CD14-positive monocyte (primary cell): ENCODE measurements at regions not wholly inside any gene's neighbourhood (a gene's known extent, or its start where the extent isn't known, plus 50 kb on each side); places are given as distances from the start of the nearest gene placed in this dataset.

Source experiments
- DNase-seq, 3 donors: peaks; one replicate each; pipeline ENCODE4 v3.0.0-alpha.2; 2011 to 2022
- H2AFZ ChIP-seq: 2 replicates; pipeline ENCODE4 v1.6.0; 2012; ENCODE audit warnings: mild to moderate bottlenecking, low read depth, low read length, inconsistent platforms; ENCODE audit not compliant: insufficient read depth, poor library complexity, severe bottlenecking
- H3K27ac ChIP-seq, 2 donors: 1 replicate in 1 of 2; 2 replicates in 1 of 2; pipeline ENCODE4 v1.5.1; 2012 to 2013; ENCODE audit warnings: low read length in 2 of 2, control low read depth in 1 of 2, inconsistent platforms in 1 of 2, low read depth in 1 of 2, mild to moderate bottlenecking in 1 of 2
- H3K27me3 ChIP-seq, 2 donors: one replicate each; pipeline versions ENCODE4 v1.6.0 to v1.6.1; 2011 to 2013; ENCODE audit warnings: low read length in 2 of 2; ENCODE audit not compliant: control insufficient read depth in 2 of 2, insufficient read depth in 2 of 2
- H3K36me3 ChIP-seq, 2 donors: replicated peaks in 1 of 2; 1 replicate in 1 of 2; 2 replicates in 1 of 2; pipeline versions ENCODE4 v1.5.1 to v1.6.1; 2012 to 2013; ENCODE audit warnings: low read length in 2 of 2, control low read depth in 1 of 2, inconsistent platforms in 1 of 2, mild to moderate bottlenecking in 1 of 2; ENCODE audit not compliant: insufficient read depth in 2 of 2, control insufficient read depth in 1 of 2
- H3K4me1 ChIP-seq, 2 donors: 1 replicate in 1 of 2; 2 replicates in 1 of 2; pipeline versions ENCODE4 v1.5.1 to v1.6.1; 2012 to 2013; ENCODE audit warnings: low read length in 2 of 2, control low read depth in 1 of 2, inconsistent platforms in 1 of 2, mild to moderate bottlenecking in 1 of 2, moderate library complexity in 1 of 2; ENCODE audit not compliant: insufficient read depth in 2 of 2, control insufficient read depth in 1 of 2
- H3K4me2 ChIP-seq: replicated peaks from 2 replicates; pipeline ENCODE3; 2012; ENCODE audit warnings: low read length, moderate library complexity, mild to moderate bottlenecking; ENCODE audit not compliant: poor library complexity, severe bottlenecking; ENCODE audit errors: extremely low read depth
- H3K4me3 ChIP-seq, 3 experiments: fragments of 200-600 bp in 1 of 3; sonication (generic) in 1 of 3; replicated peaks in 1 of 3; 1 replicate in 2 of 3; 2 replicates in 1 of 3; pipeline ENCODE4 v1.5.1; 2011 to 2013; ENCODE audit warnings: low read length in 3 of 3, mild to moderate bottlenecking in 3 of 3, control low read depth in 2 of 3, low read depth in 2 of 3, inconsistent platforms in 1 of 3, moderate library complexity in 1 of 3
- H3K79me2 ChIP-seq: 2 replicates; pipeline ENCODE4 v1.6.0; 2012; ENCODE audit warnings: mild to moderate bottlenecking, control low read depth, inconsistent platforms, low read length, moderate library complexity; ENCODE audit not compliant: insufficient read depth
- H3K9ac ChIP-seq: 2 replicates; pipeline ENCODE4 v1.6.0; 2017; ENCODE audit warnings: low read length, mild to moderate bottlenecking; ENCODE audit not compliant: insufficient read depth, poor library complexity, severe bottlenecking
- H3K9me3 ChIP-seq, 2 donors: replicated peaks in 1 of 2; 1 replicate in 1 of 2; 2 replicates in 1 of 2; pipeline versions ENCODE4 v1.5.1 to v1.6.1; 2012 to 2013; ENCODE audit warnings: low read length in 2 of 2, control low read depth in 1 of 2; ENCODE audit not compliant: control insufficient read depth in 1 of 2, insufficient read depth in 1 of 2
- H4K20me1 ChIP-seq: 2 replicates; pipeline ENCODE4 v1.6.0; 2012; ENCODE audit warnings: mild to moderate bottlenecking, low read length, control low read depth, moderate library complexity; ENCODE audit not compliant: insufficient read depth
- H3K27ac Mint-ChIP-seq, 7 donors: one replicate each; pipeline ENCODE4 v1.8.0; 2020; ENCODE audit warnings: mild to moderate bottlenecking in 7 of 7, mixed read lengths in 7 of 7, moderate library complexity in 6 of 7, inconsistent platforms in 2 of 7
- H3K27me3 Mint-ChIP-seq, 3 donors: one replicate each; pipeline ENCODE4 v1.8.0; 2021 to 2022; ENCODE audit warnings: low read depth in 3 of 3, mild to moderate bottlenecking in 3 of 3, mixed read lengths in 3 of 3, moderate library complexity in 3 of 3, inconsistent platforms in 1 of 3
- H3K36me3 Mint-ChIP-seq, 2 donors: one replicate each; pipeline ENCODE4 v1.8.0; 2020; ENCODE audit warnings: mixed read lengths in 2 of 2, inconsistent platforms in 1 of 2, mild to moderate bottlenecking in 1 of 2
- H3K4me1 Mint-ChIP-seq: one replicate; pipeline ENCODE4 v1.8.0; 2020; ENCODE audit warnings: mild to moderate bottlenecking, mixed read lengths
- H3K4me3 Mint-ChIP-seq, 2 donors: one replicate each; pipeline ENCODE4 v1.8.0; 2020; ENCODE audit warnings: mild to moderate bottlenecking in 2 of 2, mixed read lengths in 2 of 2, moderate library complexity in 1 of 2
- H3K9me3 Mint-ChIP-seq, 7 donors: one replicate each; pipeline ENCODE4 v1.8.0; 2020 to 2022; ENCODE audit warnings: mixed read lengths in 7 of 7, mild to moderate bottlenecking in 6 of 7, moderate library complexity in 6 of 7, inconsistent platforms in 2 of 7
- WGBS: methylation state at CpG from one replicate; pipeline ENCODE4 v1.1.5; 2013; ENCODE audit warnings: missing lambda C conversion rate; ENCODE audit not compliant: insufficient coverage; 5-methylcytosine and 5-hydroxymethylcytosine counted together
- intact Hi-C, 2 donors: fragments of 100-400 bp; cut with micrococcal nuclease; formaldehyde crosslinking; loops; one replicate each; pipeline versions ENCODE4 v1.15.0 to v1.15.1; 2023
- TF ChIP-seq, protein P1 (sequence below): fragments of 200-600 bp; IDR thresholded peaks from one replicate; pipeline ENCODE4 v1.8.0; 2022; ENCODE audit warnings: antibody characterized with exemption, mild to moderate bottlenecking

- intact Hi-C loops, result no loop called here
- no peaks in the 10 kb centered on the region for H3K36me3 Mint-ChIP-seq
- H3K27ac Mint-ChIP-seq, result no peak overlapping the region
- peaks cover 1 to 6% (median 5%) of the 10 kb centered on the region in 7 donors for H3K9me3 Mint-ChIP-seq
- no peaks in the 10 kb centered on the region for H3K4me1 Mint-ChIP-seq
- no peak overlapping the region for H2AFZ ChIP-seq
- TF ChIP-seq, protein P1, sequence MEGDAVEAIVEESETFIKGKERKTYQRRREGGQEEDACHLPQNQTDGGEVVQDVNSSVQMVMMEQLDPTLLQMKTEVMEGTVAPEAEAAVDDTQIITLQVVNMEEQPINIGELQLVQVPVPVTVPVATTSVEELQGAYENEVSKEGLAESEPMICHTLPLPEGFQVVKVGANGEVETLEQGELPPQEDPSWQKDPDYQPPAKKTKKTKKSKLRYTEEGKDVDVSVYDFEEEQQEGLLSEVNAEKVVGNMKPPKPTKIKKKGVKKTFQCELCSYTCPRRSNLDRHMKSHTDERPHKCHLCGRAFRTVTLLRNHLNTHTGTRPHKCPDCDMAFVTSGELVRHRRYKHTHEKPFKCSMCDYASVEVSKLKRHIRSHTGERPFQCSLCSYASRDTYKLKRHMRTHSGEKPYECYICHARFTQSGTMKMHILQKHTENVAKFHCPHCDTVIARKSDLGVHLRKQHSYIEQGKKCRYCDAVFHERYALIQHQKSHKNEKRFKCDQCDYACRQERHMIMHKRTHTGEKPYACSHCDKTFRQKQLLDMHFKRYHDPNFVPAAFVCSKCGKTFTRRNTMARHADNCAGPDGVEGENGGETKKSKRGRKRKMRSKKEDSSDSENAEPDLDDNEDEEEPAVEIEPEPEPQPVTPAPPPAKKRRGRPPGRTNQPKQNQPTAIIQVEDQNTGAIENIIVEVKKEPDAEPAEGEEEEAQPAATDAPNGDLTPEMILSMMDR, result no peak
- no peaks in the 10 kb centered on the region for H4K20me1 ChIP-seq
- no peak overlapping the region for H3K4me3 ChIP-seq
- no peaks in the 10 kb centered on the region for H3K36me3 ChIP-seq
- DNase-seq, result no peak
- H3K4me3 Mint-ChIP-seq, result no peak overlapping the region
- H3K9ac ChIP-seq, result no peak overlapping the region
- no peak overlapping the region for H3K4me2 ChIP-seq
- no peaks in the 10 kb centered on the region for H3K4me1 ChIP-seq
- H3K27me3 ChIP-seq, result no peaks in the 10 kb centered on the region
- no peaks in the 10 kb centered on the region for H3K79me2 ChIP-seq
- peaks cover 0 to 3% of the 10 kb centered on the region in 2 donors for H3K9me3 ChIP-seq
- no peaks in the 10 kb centered on the region for H3K27me3 Mint-ChIP-seq
- H3K27ac ChIP-seq, result no peak overlapping the region
Observed at GRCh38 chr2:52454962-52455361, 1312.6 kb upstream of the CHAC2 start.

DNA sequence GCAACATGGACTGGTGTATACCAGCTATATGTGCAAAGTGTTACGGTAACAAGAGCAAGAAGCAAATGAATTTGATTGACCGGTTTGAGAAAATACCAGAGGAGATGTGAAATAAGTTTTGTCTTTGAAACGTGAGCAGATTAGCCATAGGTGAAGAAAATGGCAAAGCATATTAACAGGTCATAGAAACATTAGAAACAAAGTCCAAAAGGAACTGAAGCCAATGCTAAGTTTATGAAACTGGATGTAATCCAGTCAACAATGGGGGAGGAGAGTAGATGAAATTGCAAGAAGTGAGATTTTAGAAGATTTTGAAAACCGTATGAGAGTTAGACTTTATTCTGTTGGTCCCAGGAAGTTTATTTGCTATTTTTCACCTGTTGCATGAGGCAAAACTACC, 1315.4 kb upstream of the CHAC2 start:
- peaks cover 3 to 13% (median 5%) of the 10 kb centered on the region in 7 donors for H3K9me3 Mint-ChIP-seq

More for the DNA sequence above, 1315.4 kb upstream of the CHAC2 start:
- no peak overlapping the region for H3K27ac ChIP-seq
- intact Hi-C loops, result no loop called here
- DNase-seq, result no peak
- H3K27me3 ChIP-seq, result no peaks in the 10 kb centered on the region
- H3K4me3 Mint-ChIP-seq, result no peak overlapping the region
- H3K4me2 ChIP-seq, result no peak overlapping the region
- TF ChIP-seq, protein P1, result no peak
- peaks cover 3 to 10% of the 10 kb centered on the region in 2 donors for H3K9me3 ChIP-seq
- no peaks in the 10 kb centered on the region for H3K36me3 Mint-ChIP-seq
- H3K4me1 Mint-ChIP-seq, result no peaks in the 10 kb centered on the region
- H3K79me2 ChIP-seq, result no peaks in the 10 kb centered on the region
- H3K4me3 ChIP-seq, result no peak overlapping the region
- no peaks in the 10 kb centered on the region for H3K36me3 ChIP-seq
- no peaks in the 10 kb centered on the region for H3K27me3 Mint-ChIP-seq
- no peak overlapping the region for H3K9ac ChIP-seq
- H3K4me1 ChIP-seq, result no peaks in the 10 kb centered on the region
- H3K27ac Mint-ChIP-seq, result no peak overlapping the region
- 100% methylated on average over 2 of the region's 4 CpGs for WGBS
- no peaks in the 10 kb centered on the region for H4K20me1 ChIP-seq
- H2AFZ ChIP-seq, result no peak overlapping the region
